SK-N-SH (cell line): ENCODE measurements at regions not wholly inside any gene's neighbourhood (a gene's known extent, or its start where the extent isn't known, plus 50 kb on each side); places are given as distances from the start of the nearest gene placed in this dataset.

ENCODE experiments used
- CTCF ChIA-PET: fragments of 300-600, 350-600 bp; formaldehyde crosslinking; extraction: SDS; loops from one replicate; lab custom pipeline; 2021; lab: Yijun Ruan, JAX
- POLR2A ChIA-PET: fragments of 350-600 bp; sonication (Branson Sonifier 250); formaldehyde crosslinking; extraction: SDS; loops from one replicate; lab custom pipeline; 2020; ENCODE audit warnings: antibody characterized with exemption, inconsistent platforms; lab: Yijun Ruan, JAX
- DNase-seq: peaks from one replicate; pipeline ENCODE4 v3.0.0; 2012
- H2AFZ ChIP-seq: fragments of 200-600 bp; sonication (generic); 2 replicates; pipeline ENCODE4 v1.8.1; 2016; ENCODE audit warnings: antibody characterized with exemption, mild to moderate bottlenecking, low read depth
- H3F3A ChIP-seq: fragments of 200-600 bp; sonication (generic); replicated peaks from 2 replicates; pipeline ENCODE3; 2016; ENCODE audit warnings: antibody characterized with exemption, mild to moderate bottlenecking; ENCODE audit not compliant: insufficient read depth
- H3K27ac ChIP-seq, 2 experiments: fragments of 200-500 bp in 1 of 2; fragments of 200-600 bp in 1 of 2; sonication (Bioruptor generic) in 1 of 2; sonication (generic), shearing (Covaris generic) in 1 of 2; 2 replicates each; pipeline versions ENCODE4 v1.5.1 to v1.6.1; 2014 to 2016; ENCODE audit warnings: low read depth in 2 of 2, inconsistent platforms in 1 of 2, low read length in 1 of 2, mild to moderate bottlenecking in 1 of 2, mixed read lengths in 1 of 2
- H3K27me3 ChIP-seq: fragments of 200-600 bp; sonication (generic), shearing (Covaris generic); 2 replicates; pipeline ENCODE4 v1.6.1; 2016; ENCODE audit warnings: mixed run types; ENCODE audit not compliant: insufficient read depth
- H3K36me3 ChIP-seq, 2 experiments: fragments of 200-500 bp in 1 of 2; fragments of 200-600 bp in 1 of 2; sonication (Bioruptor generic) in 1 of 2; sonication (generic) in 1 of 2; replicated peaks in 1 of 2; 2 replicates each; pipeline versions ENCODE3 to v1.5.1; 2014 to 2016; ENCODE audit warnings: low read length in 1 of 2, mild to moderate bottlenecking in 1 of 2; ENCODE audit not compliant: insufficient read depth in 2 of 2, control insufficient read depth in 1 of 2
- H3K4me1 ChIP-seq, 2 experiments: fragments of 200-500 bp in 1 of 2; fragments of 200-600 bp in 1 of 2; sonication (Bioruptor generic) in 1 of 2; sonication (generic), shearing (Covaris generic) in 1 of 2; 2 replicates each; pipeline versions ENCODE4 v1.5.1 to v1.6.1; 2014 to 2016; ENCODE audit warnings: low read depth in 1 of 2, low read length in 1 of 2, mixed run types in 1 of 2; ENCODE audit not compliant: insufficient read depth in 2 of 2, control insufficient read depth in 1 of 2
- H3K4me2 ChIP-seq: fragments of 200-600 bp; sonication (generic), shearing (Covaris generic); 2 replicates; pipeline ENCODE4 v1.6.1; 2017; ENCODE audit warnings: mixed run types
- H3K4me3 ChIP-seq, 2 experiments: fragments of 200-500 bp in 1 of 2; fragments of 200-600 bp in 1 of 2; sonication (Bioruptor generic) in 1 of 2; sonication (generic), shearing (Covaris generic) in 1 of 2; 2 replicates each; pipeline versions ENCODE4 v1.5.1 to v1.8.1; 2014 to 2016; ENCODE audit warnings: low read depth in 2 of 2, inconsistent platforms in 1 of 2, low read length in 1 of 2, mild to moderate bottlenecking in 1 of 2, mixed read lengths in 1 of 2, moderate library complexity in 1 of 2
- H3K79me2 ChIP-seq: fragments of 200-600 bp; sonication (generic); 2 replicates; pipeline ENCODE4 v1.8.1; 2017; ENCODE audit warnings: mild to moderate bottlenecking; ENCODE audit not compliant: insufficient read depth
- H3K9ac ChIP-seq: fragments of 200-600 bp; sonication (generic); 2 replicates; pipeline ENCODE4 v1.6.1; 2017; ENCODE audit warnings: mixed run types
- H3K9me2 ChIP-seq: fragments of 200-600 bp; sonication (generic); 2 replicates; pipeline ENCODE4 v1.6.1; 2017; ENCODE audit warnings: mixed run types
- H3K9me3 ChIP-seq: fragments of 200-600 bp; sonication (generic); 2 replicates; pipeline ENCODE4 v1.6.1; 2017; ENCODE audit warnings: mixed run types, mild to moderate bottlenecking, moderate library complexity
- H4K20me1 ChIP-seq: fragments of 200-600 bp; sonication (generic); 2 replicates; pipeline ENCODE4 v1.6.1; 2017; ENCODE audit warnings: mild to moderate bottlenecking, mixed run types; ENCODE audit not compliant: insufficient read depth
- CTCF ChIP-seq: fragments of 200-600 bp; sonication (generic); IDR thresholded peaks from 2 replicates; pipeline ENCODE4 v1.6.1; 2017; ENCODE audit warnings: antibody characterized with exemption, mild to moderate bottlenecking, moderate library complexity
- EP300 ChIP-seq, 2 experiments: IDR thresholded peaks; 2 replicates each; pipeline versions ENCODE4 v1.4.0 to v1.6.1; 2012; ENCODE audit warnings: borderline replicate concordance in 1 of 2, low read depth in 1 of 2, low read length in 1 of 2
- FOSL2 ChIP-seq: IDR thresholded peaks from 2 replicates; pipeline ENCODE4 v1.4.0; 2012; ENCODE audit warnings: low read depth, mild to moderate bottlenecking, moderate library complexity, borderline replicate concordance
- GABPA ChIP-seq: IDR thresholded peaks from 2 replicates; pipeline ENCODE4 v1.4.0; 2012; ENCODE audit warnings: low read depth, mild to moderate bottlenecking
- GATA2 ChIP-seq: sonication (generic); formaldehyde crosslinking; IDR thresholded peaks from 2 replicates; pipeline ENCODE4 v1.5.0; 2020; ENCODE audit warnings: mild to moderate bottlenecking, missing genetic modification reagents
- JUND ChIP-seq: IDR thresholded peaks from 2 replicates; pipeline ENCODE4 v1.4.0; 2012
- RCOR1 ChIP-seq: fragments of 150-350 bp; IDR thresholded peaks from 2 replicates; pipeline ENCODE4 v1.6.1; 2017; ENCODE audit warnings: antibody characterized with exemption, low read length
- REST ChIP-seq: IDR thresholded peaks from 2 replicates; pipeline ENCODE4 v1.6.1; 2012; ENCODE audit warnings: mild to moderate bottlenecking, low read depth, low read length, moderate library complexity
- RFX5 ChIP-seq: IDR thresholded peaks from 2 replicates; pipeline ENCODE4 v1.6.1; 2012; ENCODE audit warnings: mild to moderate bottlenecking, improper control_type of control experiment, low read length
- RXRA ChIP-seq: IDR thresholded peaks from 2 replicates; pipeline ENCODE4 v1.4.0; 2012; ENCODE audit warnings: low read depth, mild to moderate bottlenecking, borderline replicate concordance
- SIN3A ChIP-seq: IDR thresholded peaks from 2 replicates; pipeline ENCODE4 v1.6.1; 2012; ENCODE audit warnings: low read depth, mild to moderate bottlenecking, low read length, moderate library complexity, borderline replicate concordance
- YY1 ChIP-seq: IDR thresholded peaks from 2 replicates; pipeline ENCODE4 v1.4.0; 2012; ENCODE audit warnings: low read depth, mild to moderate bottlenecking
- WGBS: methylation state at CpG from one replicate; pipeline ENCODE4 v1.1.6; 2017; ENCODE audit warnings: low lambda C conversion rate; 5-methylcytosine and 5-hydroxymethylcytosine counted together
- TF ChIP-seq, protein P1 (sequence below): fragments of 150-350 bp; IDR thresholded peaks from 2 replicates; pipeline ENCODE4 v1.6.1; 2016; ENCODE audit warnings: mild to moderate bottlenecking, low read depth, low read length
- TF ChIP-seq, protein P2 (sequence below): IDR thresholded peaks from 2 replicates; pipeline ENCODE4 v1.4.0; 2012; ENCODE audit warnings: low read depth, borderline replicate concordance

GRCh38 chr15:47473106-47473725, 244.1 kb upstream of the SEMA6D start:
- Histone ChIP-seq H3K27ac (no peak overlapping the region), H3K36me3 (no peaks in the 10 kb centered on the region), H3K4me1 (peaks cover 0 to 2% of the 10 kb centered on the region in 2 experiments; a peak in 2 of 4 replicates), H3K9me2 (no peaks in the 10 kb centered on the region), H3K4me3 (no peak overlapping the region), H3K27me3 (no peaks in the 10 kb centered on the region), H3F3A (no peaks in the 10 kb centered on the region), H3K9ac (no peak overlapping the region), H3K79me2 (no peaks in the 10 kb centered on the region), H3K4me2 (no peak overlapping the region), H3K9me3 (no peaks in the 10 kb centered on the region), H4K20me1 (no peaks in the 10 kb centered on the region), H2AFZ (0 out of 2 replicates have a peak overlapping the region, but pooled peaks have one; percentile 3)
- ChIA-PET POLR2A (no interaction called here), CTCF (interaction anchor here (1.0 to 1.7 kb wide), 3 partner anchors 33 to 515 kb away, joined by 3 to 4 read pairs (median 4); no protein-coding TSS in a partner anchor)
- 71% methylated on average over 4 of the region's 6 CpGs for WGBS
- TF ChIP-seq RXRA = no peak
- TF ChIP-seq JUND = no peak
- no peak for TF ChIP-seq CTCF
- no peak for TF ChIP-seq GABPA
- TF ChIP-seq, protein P1, sequence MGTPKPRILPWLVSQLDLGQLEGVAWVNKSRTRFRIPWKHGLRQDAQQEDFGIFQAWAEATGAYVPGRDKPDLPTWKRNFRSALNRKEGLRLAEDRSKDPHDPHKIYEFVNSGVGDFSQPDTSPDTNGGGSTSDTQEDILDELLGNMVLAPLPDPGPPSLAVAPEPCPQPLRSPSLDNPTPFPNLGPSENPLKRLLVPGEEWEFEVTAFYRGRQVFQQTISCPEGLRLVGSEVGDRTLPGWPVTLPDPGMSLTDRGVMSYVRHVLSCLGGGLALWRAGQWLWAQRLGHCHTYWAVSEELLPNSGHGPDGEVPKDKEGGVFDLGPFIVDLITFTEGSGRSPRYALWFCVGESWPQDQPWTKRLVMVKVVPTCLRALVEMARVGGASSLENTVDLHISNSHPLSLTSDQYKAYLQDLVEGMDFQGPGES = no peak
- TF ChIP-seq, protein P2, sequence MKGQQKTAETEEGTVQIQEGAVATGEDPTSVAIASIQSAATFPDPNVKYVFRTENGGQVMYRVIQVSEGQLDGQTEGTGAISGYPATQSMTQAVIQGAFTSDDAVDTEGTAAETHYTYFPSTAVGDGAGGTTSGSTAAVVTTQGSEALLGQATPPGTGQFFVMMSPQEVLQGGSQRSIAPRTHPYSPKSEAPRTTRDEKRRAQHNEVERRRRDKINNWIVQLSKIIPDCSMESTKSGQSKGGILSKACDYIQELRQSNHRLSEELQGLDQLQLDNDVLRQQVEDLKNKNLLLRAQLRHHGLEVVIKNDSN = no peak
- TF ChIP-seq EP300 (IDR thresholded peaks at IDR 0.05; ENCODE audit: borderline replicate concordance in 1 of 2, low read depth in 1 of 2, low read length in 1 of 2) = no peak
- TF ChIP-seq RCOR1 = no peak
- TF ChIP-seq GATA2 (CRISPR knock-in tag) = no peak
- no peak for TF ChIP-seq SIN3A
- TF ChIP-seq FOSL2 = no peak
- no peak for TF ChIP-seq RFX5
- TF ChIP-seq REST = no peak
- no peak for TF ChIP-seq YY1
- DNase-seq = no peak
